AG09309 (cell line): ENCODE measurements at regions not wholly inside any gene's neighbourhood (a gene's known extent, or its start where the extent isn't known, plus 50 kb on each side); places are given as distances from the start of the nearest gene placed in this dataset.

Experiments used
- DNase-seq: peaks from one replicate; pipeline ENCODE4 v3.0.0-alpha.2; 2010; ENCODE audit warnings: low read depth
- H3K4me3 ChIP-seq: 2 replicates; pipeline ENCODE4 v1.5.1; 2011; ENCODE audit warnings: mild to moderate bottlenecking, low read depth, low read length, moderate library complexity; ENCODE audit not compliant: control insufficient read depth
- TF ChIP-seq, protein P1 (sequence below): IDR thresholded peaks from 2 replicates; pipeline ENCODE4 v1.5.1; 2011; ENCODE audit warnings: mild to moderate bottlenecking, low read depth, low read length, inconsistent platforms; ENCODE audit not compliant: insufficient read depth, control insufficient read depth; ENCODE audit errors: missing control alignments

DNA sequence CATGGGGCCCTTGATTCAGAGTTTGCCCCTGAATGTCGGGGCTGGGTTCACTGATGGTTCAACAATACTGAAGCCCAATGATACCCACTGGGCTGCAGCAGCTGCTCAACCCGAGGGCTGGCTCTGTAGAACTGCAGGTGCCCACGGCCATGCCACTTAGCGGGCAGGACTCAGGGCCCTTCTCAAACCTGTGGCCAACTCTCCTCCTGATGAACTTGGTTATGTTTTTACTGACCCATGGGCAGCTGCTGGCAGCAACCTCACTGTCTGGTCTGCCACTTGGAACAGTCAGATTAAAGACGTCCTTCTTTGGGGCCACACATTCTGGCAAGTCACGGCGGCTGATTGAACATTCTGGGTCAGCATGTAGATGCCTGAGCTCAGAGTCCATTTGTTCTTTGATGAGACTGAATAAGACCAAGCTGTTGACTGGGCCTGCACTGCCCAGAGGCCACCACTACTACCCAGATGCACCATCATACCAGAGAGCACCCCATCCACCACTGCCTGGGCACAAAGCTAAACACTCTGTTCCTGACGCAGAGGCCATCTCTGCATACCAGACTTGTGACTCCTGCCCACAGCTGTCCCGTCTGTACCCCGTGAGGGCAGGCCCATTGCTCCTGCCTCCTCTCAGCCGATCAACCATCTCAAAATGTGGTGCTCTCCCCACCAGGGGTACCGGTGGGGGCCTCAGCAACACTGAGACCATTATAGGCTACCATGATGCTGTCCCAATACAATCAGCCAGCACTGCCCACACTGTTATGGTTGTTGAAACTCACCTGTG, 67.8 kb downstream of the SHANK2 start:
- TF ChIP-seq, protein P1, sequence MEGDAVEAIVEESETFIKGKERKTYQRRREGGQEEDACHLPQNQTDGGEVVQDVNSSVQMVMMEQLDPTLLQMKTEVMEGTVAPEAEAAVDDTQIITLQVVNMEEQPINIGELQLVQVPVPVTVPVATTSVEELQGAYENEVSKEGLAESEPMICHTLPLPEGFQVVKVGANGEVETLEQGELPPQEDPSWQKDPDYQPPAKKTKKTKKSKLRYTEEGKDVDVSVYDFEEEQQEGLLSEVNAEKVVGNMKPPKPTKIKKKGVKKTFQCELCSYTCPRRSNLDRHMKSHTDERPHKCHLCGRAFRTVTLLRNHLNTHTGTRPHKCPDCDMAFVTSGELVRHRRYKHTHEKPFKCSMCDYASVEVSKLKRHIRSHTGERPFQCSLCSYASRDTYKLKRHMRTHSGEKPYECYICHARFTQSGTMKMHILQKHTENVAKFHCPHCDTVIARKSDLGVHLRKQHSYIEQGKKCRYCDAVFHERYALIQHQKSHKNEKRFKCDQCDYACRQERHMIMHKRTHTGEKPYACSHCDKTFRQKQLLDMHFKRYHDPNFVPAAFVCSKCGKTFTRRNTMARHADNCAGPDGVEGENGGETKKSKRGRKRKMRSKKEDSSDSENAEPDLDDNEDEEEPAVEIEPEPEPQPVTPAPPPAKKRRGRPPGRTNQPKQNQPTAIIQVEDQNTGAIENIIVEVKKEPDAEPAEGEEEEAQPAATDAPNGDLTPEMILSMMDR = no peak
- DNase-seq = no peak
- no peak overlapping the region for H3K4me3 ChIP-seq

DNA sequence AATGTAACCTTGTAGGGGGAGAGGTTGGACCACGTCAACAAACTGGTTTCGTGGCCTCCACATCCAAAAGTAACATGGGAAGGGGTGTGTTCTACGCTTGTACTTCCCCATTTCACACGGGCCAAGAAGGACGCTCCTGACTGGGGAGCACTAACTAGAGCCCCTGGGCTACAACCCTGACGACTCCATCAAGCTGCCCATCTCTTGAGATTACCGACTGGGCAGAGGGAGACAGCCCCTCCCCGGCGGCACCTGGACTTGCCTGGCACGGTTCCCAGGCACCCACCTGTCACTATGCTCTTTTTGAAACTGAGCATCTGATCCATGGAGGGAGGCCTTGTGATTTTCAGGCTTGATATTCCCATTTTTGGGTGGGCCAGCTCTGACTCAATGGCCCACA, 68.5 kb downstream of the SHANK2 start:
- no peak overlapping the region for H3K4me3 ChIP-seq
- TF ChIP-seq, protein P1 = no peak
- DNase-seq = no peak

DNA sequence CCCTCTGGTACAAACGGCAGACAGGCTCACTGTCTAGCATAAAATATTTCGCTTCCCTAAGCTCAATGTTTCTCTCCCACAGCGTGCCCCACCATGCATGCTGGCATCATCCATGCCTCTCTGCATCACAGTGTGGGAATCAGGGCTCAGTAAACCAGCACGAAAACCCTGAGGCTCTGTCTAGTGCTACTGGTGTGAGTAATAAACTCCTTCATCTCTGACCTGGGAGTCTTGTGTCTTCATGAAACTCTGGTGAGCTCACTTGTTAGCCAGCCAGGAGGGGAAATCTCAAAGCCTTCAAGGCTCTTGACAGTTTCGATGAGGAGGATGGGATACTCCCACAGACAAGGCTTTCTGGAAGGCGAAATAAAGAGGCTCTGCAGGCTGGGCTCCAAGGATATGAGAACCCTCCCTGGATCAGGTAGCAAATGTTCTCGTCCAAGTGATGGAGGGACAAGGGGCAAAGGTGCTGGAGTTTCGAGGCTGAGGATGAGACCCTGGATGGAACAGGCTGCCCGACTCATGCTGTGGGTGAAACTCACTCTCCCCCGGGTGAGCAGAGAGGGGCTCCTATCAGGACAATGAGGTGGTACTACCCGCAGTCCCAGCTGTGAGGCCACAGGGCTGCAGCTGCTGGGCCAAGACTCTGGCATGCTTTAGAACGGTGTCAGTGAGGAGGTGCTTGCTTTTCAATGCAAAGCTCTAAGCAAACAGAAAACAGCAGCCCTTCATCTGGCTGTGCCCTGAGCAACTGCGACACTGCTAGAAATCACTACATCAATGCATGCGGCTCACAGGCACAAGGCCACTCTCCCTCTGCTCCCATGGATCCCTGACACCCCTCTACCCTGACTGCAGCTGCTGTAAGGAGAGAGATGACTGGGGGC, 69.3 kb downstream of the SHANK2 start:
- H3K4me3 ChIP-seq = no peak overlapping the region
- DNase-seq = no peak
- TF ChIP-seq, protein P1 = no peak

- no peak for DNase-seq
- no peak overlapping the region for H3K4me3 ChIP-seq
- TF ChIP-seq, protein P1 = no peak
Observed at GRCh38 chr11:71181566-71181965, 70.8 kb downstream of the SHANK2 start.

DNA sequence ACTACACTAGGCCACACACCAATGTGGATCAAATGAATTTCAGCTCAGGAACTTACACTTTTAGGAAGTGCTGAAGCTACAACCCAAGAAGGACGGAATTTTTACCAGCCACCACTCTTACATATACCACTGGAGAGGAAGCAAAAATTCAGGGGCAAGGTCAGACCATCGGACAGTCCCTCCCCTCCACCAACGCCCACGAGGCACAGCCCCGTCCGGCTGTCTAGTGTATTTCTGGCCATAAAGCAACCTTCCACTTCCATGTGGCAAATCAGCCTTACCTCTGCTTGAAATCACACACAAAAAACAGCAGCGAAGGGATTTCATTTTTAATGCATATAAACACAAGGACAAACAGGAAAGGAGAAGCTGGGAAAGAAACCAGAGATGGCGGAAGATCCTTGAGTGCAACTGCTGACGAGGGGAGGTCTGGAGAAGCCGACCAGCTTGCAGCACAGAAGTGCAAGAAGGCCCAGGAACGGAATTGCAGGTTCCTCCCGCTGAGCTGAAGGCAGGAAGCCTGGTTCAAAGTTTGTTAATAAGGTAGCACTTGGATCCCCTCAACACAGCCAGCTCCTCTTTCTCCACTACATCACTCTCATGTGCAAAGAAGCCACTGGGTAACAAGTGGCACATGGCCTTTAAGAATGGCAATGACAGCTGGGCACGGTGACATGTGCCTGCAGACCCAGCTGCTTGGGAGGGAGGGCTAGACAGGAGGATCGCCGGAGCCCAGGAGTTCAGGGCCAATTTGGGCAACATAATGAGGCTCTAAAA, 71.5 kb downstream of the SHANK2 start:
- TF ChIP-seq, protein P1 = no peak
- no peak for DNase-seq
- no peak overlapping the region for H3K4me3 ChIP-seq
